Body of pancreas (tissue), 4 donors: ENCODE measurements at regions not wholly inside any gene's neighbourhood (a gene's known extent, or its start where the extent isn't known, plus 50 kb on each side); places are given as distances from the start of the nearest gene placed in this dataset.

Experiments used
- ATAC-seq: fragments of 150-250 bp; one replicate; pipeline ENCODE4 v1.9.1; 2016
- DNase-seq, 4 donors: peaks; one replicate each; pipeline ENCODE4 v3.0.0-alpha.2; 2019
- H3K27ac ChIP-seq, 4 donors: fragments of 200-600 bp; sonication (generic); 1 replicate in 3 of 4; 2 replicates in 1 of 4; pipeline versions ENCODE4 v1.5.1 to v1.6.1; 2016 to 2019; ENCODE audit warnings: mild to moderate bottlenecking in 1 of 4, mixed read lengths in 1 of 4, moderate library complexity in 1 of 4
- H3K27me3 ChIP-seq, 2 donors: fragments of 200-600 bp; sonication (generic); one replicate each; pipeline ENCODE4 v1.6.0; 2016; ENCODE audit warnings: mild to moderate bottlenecking in 1 of 2
- H3K36me3 ChIP-seq, 2 donors: fragments of 200-600 bp; sonication (generic); replicated peaks in 1 of 2; 2 replicates each; pipeline ENCODE4 v1.5.1; 2016; ENCODE audit warnings: low read depth in 2 of 2; ENCODE audit not compliant: insufficient read depth in 1 of 2
- H3K4me1 ChIP-seq: fragments of 200-600 bp; sonication (generic); one replicate; pipeline ENCODE4 v1.6.0; 2016
- H3K4me3 ChIP-seq, 2 donors: fragments of 200-600 bp; sonication (generic); 1 replicate in 1 of 2; 2 replicates in 1 of 2; pipeline ENCODE4 v1.5.1; 2016 to 2019
- H3K9me3 ChIP-seq, 3 donors: fragments of 200-600 bp; sonication (generic); 1 replicate in 2 of 3; 2 replicates in 1 of 3; pipeline ENCODE4 v1.5.1; 2016
- CTCF ChIP-seq, 7 experiments: fragments of 450-650 bp in 4 of 7; fragments of 200-600 bp in 3 of 7; sonication (generic) in 3 of 7; IDR thresholded peaks; one replicate each; pipeline ENCODE4 v1.5.1; 2016 to 2019; ENCODE audit warnings: antibody characterized with exemption in 7 of 7
- POLR2A ChIP-seq, 3 donors: fragments of 450-650 bp; IDR thresholded peaks; one replicate each; pipeline ENCODE4 v1.6.1; 2016; ENCODE audit warnings: antibody characterized with exemption in 3 of 3, mild to moderate bottlenecking in 2 of 3
- WGBS, 2 donors: methylation state at CpG; one replicate each; pipeline ENCODE4 v1.1.5; 2017; 5-methylcytosine and 5-hydroxymethylcytosine counted together
- intact Hi-C: fragments of 100-400 bp; cut with DNase I; formaldehyde crosslinking; loops from one replicate; pipeline ENCODE4 v1.15.1; 2023

- no peak for DNase-seq
- TF ChIP-seq CTCF (IDR thresholded peaks at IDR 0.05), result no peak
- TF ChIP-seq POLR2A (IDR thresholded peaks at IDR 0.05), result no peak
- H3K27me3 ChIP-seq, result no peaks in the 10 kb centered on the region
- ATAC-seq, result no peak
- no peak overlapping the region for H3K4me3 ChIP-seq
- H3K9me3 ChIP-seq, result no peaks in the 10 kb centered on the region
- WGBS, 2 donors, result 73 to 77% methylated on average over 6 of the region's 6 CpGs
- no peaks in the 10 kb centered on the region for H3K36me3 ChIP-seq
- no peak overlapping the region for H3K27ac ChIP-seq
- H3K4me1 ChIP-seq, result no peaks in the 10 kb centered on the region
- intact Hi-C loops, result no loop called here
Measured at GRCh38 chr22:47769652-47770051, 1007.2 kb downstream of the TBC1D22A start.

GRCh38 chr22:47768027-47768426 is 1005.6 kb downstream of the TBC1D22A start:
- no peaks in the 10 kb centered on the region for H3K9me3 ChIP-seq
- DNase-seq (no peak), ATAC-seq (no peak)
- H3K4me3 ChIP-seq, result no peak overlapping the region
- no peaks in the 10 kb centered on the region for H3K4me1 ChIP-seq
- intact Hi-C loops, result no loop called here
- no peaks in the 10 kb centered on the region for H3K36me3 ChIP-seq
- no peaks in the 10 kb centered on the region for H3K27me3 ChIP-seq
- 55 to 68% methylated on average over 4 of the region's 4 CpGs for WGBS, 2 donors
- no peak overlapping the region for H3K27ac ChIP-seq
- TF ChIP-seq POLR2A (IDR thresholded peaks at IDR 0.05) (no peak), CTCF (IDR thresholded peaks at IDR 0.05) (no peak)

GRCh38 chr22:47767403-47767802 is 1005.0 kb downstream of the TBC1D22A start:
- no peak for DNase-seq
- intact Hi-C loops, result no loop called here
- WGBS, 2 donors, result 23 to 52% methylated on average over 4 to 5 of the region's 5 CpGs
- H3K4me3 ChIP-seq, result no peak overlapping the region
- no peaks in the 10 kb centered on the region for H3K27me3 ChIP-seq
- TF ChIP-seq CTCF (IDR thresholded peaks at IDR 0.05), result no peak
- no peak for TF ChIP-seq POLR2A (IDR thresholded peaks at IDR 0.05)
- H3K36me3 ChIP-seq, result no peaks in the 10 kb centered on the region
- H3K4me1 ChIP-seq, result no peaks in the 10 kb centered on the region
- no peak overlapping the region for H3K27ac ChIP-seq
- no peak for ATAC-seq
- H3K9me3 ChIP-seq, result no peaks in the 10 kb centered on the region

GRCh38 chr22:47765757-47766156 is 1003.3 kb downstream of the TBC1D22A start:
- H3K27me3 ChIP-seq, result no peaks in the 10 kb centered on the region
- no peak overlapping the region for H3K27ac ChIP-seq
- no peaks in the 10 kb centered on the region for H3K4me1 ChIP-seq
- TF ChIP-seq CTCF (IDR thresholded peaks at IDR 0.05) (no peak), POLR2A (IDR thresholded peaks at IDR 0.05) (no peak)
- H3K9me3 ChIP-seq, result no peaks in the 10 kb centered on the region
- DNase-seq (no peak), ATAC-seq (no peak)
- WGBS, 2 donors, result 42 to 50% methylated on average over 6 of the region's 6 CpGs
- H3K36me3 ChIP-seq, result no peaks in the 10 kb centered on the region
- intact Hi-C loops, result no loop called here
- H3K4me3 ChIP-seq, result no peak overlapping the region

- TF ChIP-seq POLR2A (IDR thresholded peaks at IDR 0.05), result no peak
- no peak for TF ChIP-seq CTCF (IDR thresholded peaks at IDR 0.05)
- Histone ChIP-seq H3K36me3 (no peaks in the 10 kb centered on the region), H3K4me1 (no peaks in the 10 kb centered on the region), H3K4me3 (no peak overlapping the region), H3K9me3 (no peaks in the 10 kb centered on the region), H3K27ac (no peak overlapping the region), H3K27me3 (no peaks in the 10 kb centered on the region)
- ATAC-seq, result no peak
- DNase-seq, result no peak
- 48 to 49% methylated on average over 3 of the region's 3 CpGs for WGBS, 2 donors
- intact Hi-C loops, result no loop called here
Measured at GRCh38 chr22:47762141-47762540, 999.7 kb downstream of the TBC1D22A start.
